Kidney (tissue), 13 donors: ENCODE measurements at regions not wholly inside any gene's neighbourhood (a gene's known extent, or its start where the extent isn't known, plus 50 kb on each side); places are given as distances from the start of the nearest gene placed in this dataset.
A peak's percentile ranks its signal among the peaks of the same experiment; 100 is the strongest.

Experiments used
- DNase-seq, 5 donors: peaks; one replicate each; pipeline ENCODE4 v3.0.0-alpha.2; 2013 to 2020
- FAIRE-seq: peaks from 2 replicates; lab custom pipeline; 2012; peaks lifted over from hg19 to GRCh38; lab: Jason Lieb, UNC
- H3K27ac ChIP-seq, 2 donors: one replicate each; pipeline ENCODE4 v1.7.0; 2013; ENCODE audit warnings: low read depth in 2 of 2, low read length in 2 of 2, inconsistent platforms in 1 of 2
- H3K27me3 ChIP-seq: one replicate; pipeline ENCODE4 v1.7.1; 2013; ENCODE audit warnings: low read length, inconsistent platforms; ENCODE audit not compliant: control insufficient read depth, insufficient read depth
- H3K36me3 ChIP-seq, 3 donors: one replicate each; pipeline versions ENCODE4 v1.7.0 to v1.7.1; 2013; ENCODE audit warnings: low read length in 3 of 3, control low read depth in 1 of 3, inconsistent platforms in 1 of 3; ENCODE audit not compliant: insufficient read depth in 3 of 3, control insufficient read depth in 2 of 3
- H3K4me1 ChIP-seq, 3 donors: one replicate each; pipeline versions ENCODE4 v1.7.0 to v1.7.1; 2013; ENCODE audit warnings: low read length in 3 of 3, inconsistent platforms in 1 of 3, low read depth in 1 of 3; ENCODE audit not compliant: control insufficient read depth in 2 of 3, insufficient read depth in 2 of 3
- H3K4me3 ChIP-seq, 3 donors: one replicate each; pipeline versions ENCODE4 v1.7.0 to v1.8.1; 2013; ENCODE audit warnings: low read length in 3 of 3, control low read depth in 1 of 3, inconsistent platforms in 1 of 3
- H3K9ac ChIP-seq, 3 donors: one replicate each; pipeline versions ENCODE4 v1.7.0 to v1.7.1; 2013; ENCODE audit warnings: low read length in 3 of 3, control low read depth in 1 of 3, inconsistent platforms in 1 of 3
- H3K9me3 ChIP-seq, 3 donors: one replicate each; pipeline versions ENCODE4 v1.7.0 to v1.7.1; 2013; ENCODE audit warnings: low read length in 3 of 3, control low read depth in 1 of 3, inconsistent platforms in 1 of 3; ENCODE audit not compliant: control insufficient read depth in 2 of 3, insufficient read depth in 1 of 3
- CTCF ChIP-seq: IDR thresholded peaks from 3 replicates; pipeline ENCODE4 v1.5.1; 2012; ENCODE audit warnings: mild to moderate bottlenecking, moderate library complexity, borderline replicate concordance; ENCODE audit not compliant: insufficient read depth; ENCODE audit errors: extremely low read depth
- intact Hi-C: fragments of 100-400 bp; cut with DNase I; formaldehyde crosslinking; loops from one replicate; pipeline ENCODE4 v1.11.1; 2022
- donor health status: control.
- donor health status: control.
- donor health status: control.
- donor health status: control.
- donor health status: control.
- donor health status: DM: yes; HTN: yes; CAD: no.
- donor health status: Normal renal cell carcinoma (clear cell type).

DNA sequence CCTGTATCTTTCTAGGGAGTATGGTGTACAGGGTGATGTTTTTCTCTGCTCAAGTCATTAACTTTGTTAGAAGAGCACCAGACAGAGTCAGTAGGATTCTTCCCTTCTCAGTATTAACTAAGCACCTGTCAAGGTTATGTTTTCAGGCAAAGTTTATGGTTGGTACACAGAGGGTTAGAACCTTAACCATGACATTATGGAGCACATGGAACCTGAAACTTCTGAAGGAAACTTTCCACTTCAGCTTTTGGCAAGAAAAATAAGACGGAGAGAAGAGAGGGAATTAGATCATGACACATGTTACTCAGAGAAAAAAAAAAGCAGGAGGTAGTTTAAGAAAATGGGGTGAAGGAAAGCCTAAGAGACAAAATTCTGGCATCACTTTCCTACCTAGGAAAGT lies 112.9 kb upstream of the PDE7B start:
- no peak overlapping the region for H3K9ac ChIP-seq
- no peak overlapping the region for H3K27ac ChIP-seq
- intact Hi-C loops, result no loop called here
- no peaks in the 10 kb centered on the region for H3K9me3 ChIP-seq
- H3K4me1 ChIP-seq, result no peaks in the 10 kb centered on the region
- DNase-seq (peak in 2 of 5 donors; percentile 77 to 85), FAIRE-seq (no peak)
- no peak overlapping the region for H3K4me3 ChIP-seq
- H3K36me3 ChIP-seq, result no peaks in the 10 kb centered on the region
- H3K27me3 ChIP-seq, result no peaks in the 10 kb centered on the region
- no peak for TF ChIP-seq CTCF

DNA sequence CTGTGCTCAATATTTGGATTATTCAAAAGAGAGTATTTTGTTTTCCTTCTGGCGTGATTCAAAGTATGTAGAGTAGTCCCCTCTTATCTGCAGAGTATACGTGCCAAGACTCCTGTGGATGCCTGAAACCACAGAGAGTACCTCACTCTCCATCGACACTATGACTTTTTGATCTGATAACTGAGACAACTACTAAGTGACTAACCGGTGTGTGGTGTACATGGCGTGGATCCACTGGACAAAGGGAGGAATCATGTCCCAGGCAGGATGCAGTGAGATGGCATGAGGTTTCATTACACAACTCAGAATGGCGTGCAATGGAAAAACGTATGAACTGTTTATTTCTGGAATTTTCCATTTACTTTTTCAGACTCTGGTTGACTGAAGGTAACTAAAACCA lies 112.2 kb upstream of the PDE7B start:
- Histone ChIP-seq H3K4me1 (no peaks in the 10 kb centered on the region), H3K36me3 (no peaks in the 10 kb centered on the region), H3K9me3 (no peaks in the 10 kb centered on the region), H3K27me3 (no peaks in the 10 kb centered on the region), H3K4me3 (no peak overlapping the region), H3K27ac (no peak overlapping the region), H3K9ac (no peak overlapping the region)
- DNase-seq, result peak in 1 of 5 donors; percentile 11
- no peak for FAIRE-seq
- intact Hi-C loops, result no loop called here
- TF ChIP-seq CTCF, result no peak

DNA sequence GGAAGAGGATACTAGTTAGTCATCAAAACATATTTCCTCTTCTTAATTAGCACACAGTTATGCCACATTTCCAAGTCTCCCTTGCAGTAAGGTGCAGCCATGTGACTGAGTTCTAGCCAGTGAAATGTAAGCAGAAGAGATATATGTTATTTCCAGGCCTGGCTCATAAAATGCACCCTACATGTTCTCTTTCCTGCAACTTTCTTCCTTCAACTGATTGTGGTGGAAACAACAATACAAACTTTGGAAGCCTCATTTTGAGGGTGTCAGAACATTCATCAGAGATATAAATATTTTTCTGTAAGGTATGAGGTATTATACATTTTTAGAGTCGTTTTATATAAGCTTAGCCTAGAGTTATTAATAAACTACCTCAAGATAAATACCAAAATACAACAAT lies 110.9 kb upstream of the PDE7B start:
- intact Hi-C loops, result no loop called here
- FAIRE-seq (no peak), DNase-seq (no peak)
- Histone ChIP-seq H3K9me3 (no peaks in the 10 kb centered on the region), H3K4me1 (no peaks in the 10 kb centered on the region), H3K4me3 (no peak overlapping the region), H3K9ac (no peak overlapping the region), H3K27ac (no peak overlapping the region), H3K36me3 (no peaks in the 10 kb centered on the region), H3K27me3 (no peaks in the 10 kb centered on the region)
- TF ChIP-seq CTCF, result no peak

GRCh38 chr6:135743476-135743875 lies 108.0 kb upstream of the PDE7B start:
- no peak overlapping the region for H3K27ac ChIP-seq
- no peaks in the 10 kb centered on the region for H3K4me1 ChIP-seq
- DNase-seq (peak in 4 of 5 donors; percentile 38 to 72 (median 52)), FAIRE-seq (no peak)
- H3K4me3 ChIP-seq, result no peak overlapping the region
- intact Hi-C loops, result no loop called here
- no peaks in the 10 kb centered on the region for H3K9me3 ChIP-seq
- H3K27me3 ChIP-seq, result no peaks in the 10 kb centered on the region
- no peak overlapping the region for H3K9ac ChIP-seq
- no peak for TF ChIP-seq CTCF
- no peaks in the 10 kb centered on the region for H3K36me3 ChIP-seq
